ENCODE measurements at regions not wholly inside any gene's neighbourhood (a gene's known extent, or its start where the extent isn't known, plus 50 kb on each side); places are given as distances from the start of the nearest gene placed in this dataset.
"Not testable (repeated sequence)": the region's sequence is repeated elsewhere in the genome, so short reads cannot be mapped to it uniquely, and the experiment has no call there.

GRCh38 chr15:66865622-66866611 lies 163.9 kb downstream of the SMAD6 start:
- no peak for DNase-seq

- no peak for DNase-seq
These were observed 164.6 kb downstream of the SMAD6 start for GRCh38 chr15:66866656-66867055.

GRCh38 chr15:66868918-66869317 lies 166.9 kb downstream of the SMAD6 start:
- DNase-seq = no peak

- DNase-seq = no peak
These were observed 168.9 kb downstream of the SMAD6 start for GRCh38 chr15:66870880-66871388.

GRCh38 chr15:66872405-66872804 lies 170.4 kb downstream of the SMAD6 start:
- DNase-seq = no peak

GRCh38 chr15:66873331-66873730 lies 171.3 kb downstream of the SMAD6 start:
- not testable (repeated sequence) for DNase-seq

- DNase-seq = no peak
These were observed 171.8 kb downstream of the SMAD6 start for GRCh38 chr15:66873856-66874255.

GRCh38 chr15:66875588-66876420 lies 173.8 kb downstream of the SMAD6 start:
- no peak for DNase-seq

GRCh38 chr15:66876421-66876730 lies 174.3 kb downstream of the SMAD6 start:
- no peak for DNase-seq

- no peak for DNase-seq
These were observed 174.9 kb downstream of the SMAD6 start for GRCh38 chr15:66876731-66877476.

- no peak for DNase-seq
These were observed 175.6 kb downstream of the SMAD6 start for GRCh38 chr15:66877477-66878271.

- DNase-seq = no peak
These were observed 176.7 kb downstream of the SMAD6 start for GRCh38 chr15:66878761-66879160.

GRCh38 chr15:66879531-66880368 lies 177.7 kb downstream of the SMAD6 start:
- no peak for DNase-seq

GRCh38 chr15:66880380-66881155 lies 178.5 kb downstream of the SMAD6 start:
- DNase-seq = no peak

- DNase-seq = no peak
These were observed 179.3 kb downstream of the SMAD6 start for GRCh38 chr15:66881173-66881905.

- no peak for DNase-seq
These were observed 180.4 kb downstream of the SMAD6 start for GRCh38 chr15:66882251-66883020.

- DNase-seq = no peak
These were observed 181.4 kb downstream of the SMAD6 start for GRCh38 chr15:66883284-66883911.

GRCh38 chr15:66884115-66884622 lies 181.2 kb upstream of the SMAD3 start:
- no peak for DNase-seq

Data from SHP77 treated with DMSO at 0.1 percent for 48 hours (cell line).